ENCODE measurements at regions not wholly inside any gene's neighbourhood (a gene's known extent, or its start where the extent isn't known, plus 50 kb on each side); places are given as distances from the start of the nearest gene placed in this dataset.

- TF ChIP-seq, protein P1, sequence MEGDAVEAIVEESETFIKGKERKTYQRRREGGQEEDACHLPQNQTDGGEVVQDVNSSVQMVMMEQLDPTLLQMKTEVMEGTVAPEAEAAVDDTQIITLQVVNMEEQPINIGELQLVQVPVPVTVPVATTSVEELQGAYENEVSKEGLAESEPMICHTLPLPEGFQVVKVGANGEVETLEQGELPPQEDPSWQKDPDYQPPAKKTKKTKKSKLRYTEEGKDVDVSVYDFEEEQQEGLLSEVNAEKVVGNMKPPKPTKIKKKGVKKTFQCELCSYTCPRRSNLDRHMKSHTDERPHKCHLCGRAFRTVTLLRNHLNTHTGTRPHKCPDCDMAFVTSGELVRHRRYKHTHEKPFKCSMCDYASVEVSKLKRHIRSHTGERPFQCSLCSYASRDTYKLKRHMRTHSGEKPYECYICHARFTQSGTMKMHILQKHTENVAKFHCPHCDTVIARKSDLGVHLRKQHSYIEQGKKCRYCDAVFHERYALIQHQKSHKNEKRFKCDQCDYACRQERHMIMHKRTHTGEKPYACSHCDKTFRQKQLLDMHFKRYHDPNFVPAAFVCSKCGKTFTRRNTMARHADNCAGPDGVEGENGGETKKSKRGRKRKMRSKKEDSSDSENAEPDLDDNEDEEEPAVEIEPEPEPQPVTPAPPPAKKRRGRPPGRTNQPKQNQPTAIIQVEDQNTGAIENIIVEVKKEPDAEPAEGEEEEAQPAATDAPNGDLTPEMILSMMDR (IDR thresholded peaks at IDR 0.05), result no peak
- TF ChIP-seq POLR2A (IDR thresholded peaks at IDR 0.05), result no peak
Observed at GRCh38 chr21:35721701-35722100, 338.6 kb downstream of the SETD4 start.
